ENCODE measurements at regions not wholly inside any gene's neighbourhood (a gene's known extent, or its start where the extent isn't known, plus 50 kb on each side); places are given as distances from the start of the nearest gene placed in this dataset.

DNA sequence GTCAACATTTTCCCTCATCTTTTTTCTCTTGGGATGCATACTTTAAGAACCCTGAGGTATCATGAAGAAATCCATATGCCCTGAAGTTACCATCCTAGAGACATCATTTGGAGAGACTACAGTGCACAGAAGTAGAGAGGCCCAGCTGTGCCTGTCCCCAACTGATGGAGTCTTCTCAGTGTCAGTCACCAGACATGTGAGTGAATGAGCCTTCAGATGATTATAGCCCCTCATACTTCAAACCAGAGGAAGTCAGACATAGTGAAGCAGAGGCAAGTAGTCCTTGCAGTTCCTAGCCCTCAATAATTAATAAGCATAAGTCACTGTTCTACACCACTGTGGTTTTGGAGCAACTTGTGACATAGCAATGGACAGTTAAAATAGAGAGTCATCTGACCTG lies 194.4 kb upstream of the ITGA4 start:
- Histone ChIP-seq H3K27ac (ENCODE audit: insufficient read depth, low read length) (no peak overlapping the region), H3K36me3 (ENCODE audit: control insufficient read depth, insufficient read depth, low read length) (no peaks in the 10 kb centered on the region), H2BK5ac (ENCODE audit: low read depth, low read length, poor library complexity, severe bottlenecking) (no peak overlapping the region), H3K9me3 (ENCODE audit: control insufficient read depth, insufficient read depth, low read length) (no peaks in the 10 kb centered on the region), H2AK5ac (ENCODE audit: low read depth, low read length) (no peak overlapping the region), H4K20me1 (ENCODE audit: insufficient read depth, low read length) (no peaks in the 10 kb centered on the region), H2BK120ac (ENCODE audit: low read depth, low read length) (no peak overlapping the region), H3K4me1 (ENCODE audit: control insufficient read depth, insufficient read depth, low read length) (no peaks in the 10 kb centered on the region), H3K9me1 (ENCODE audit: insufficient read depth, low read length) (no peaks in the 10 kb centered on the region), H4K91ac (ENCODE audit: insufficient read depth, low read depth, low read length) (no peak overlapping the region), H2BK15ac (ENCODE audit: low read depth, low read length) (no peak overlapping the region), H3K79me1 (ENCODE audit: low read depth in 1 of 2, low read length in 2 of 2) (no peaks in the 10 kb centered on the region), H3K4me3 (ENCODE audit: insufficient read depth, low read depth, low read length) (no peak overlapping the region), H3K4me2 (ENCODE audit: low read depth, low read length) (no peak overlapping the region), H3K14ac (replicated peaks; ENCODE audit: low read depth, low read length) (no peak overlapping the region), H4K5ac (ENCODE audit: low read depth, low read length) (no peak overlapping the region), H3K56ac (ENCODE audit: extremely low read depth, insufficient read depth, low read length) (no peak overlapping the region), H2BK20ac (ENCODE audit: low read depth, low read length) (no peak overlapping the region), H2AK9ac (replicated peaks; ENCODE audit: low read depth, low read length, poor library complexity) (no peak overlapping the region), H2AFZ (replicated peaks; ENCODE audit: low read length, poor library complexity) (no peak overlapping the region), H3K4ac (ENCODE audit: low read depth, low read length) (no peak overlapping the region), H3K27me3 (ENCODE audit: control insufficient read depth, insufficient read depth, low read length) (no peaks in the 10 kb centered on the region; the same call in 1 of the 2 replicates), H3K18ac (ENCODE audit: low read depth, low read length) (no peak overlapping the region), H3K9ac (ENCODE audit: low read depth, low read length) (no peak overlapping the region), H4K8ac (ENCODE audit: low read depth in 2 of 2, low read length in 2 of 2) (no peak overlapping the region), H3K23ac (ENCODE audit: low read depth, low read length) (no peak overlapping the region)
- in situ Hi-C loops (cut with MboI; ENCODE audit: low sequenced_read_pairs): no loop called here
- CTCF ChIA-PET: no interaction called here
- intact Hi-C loops (cut with micrococcal nuclease): no loop called here
- TF ChIP-seq, protein P1, sequence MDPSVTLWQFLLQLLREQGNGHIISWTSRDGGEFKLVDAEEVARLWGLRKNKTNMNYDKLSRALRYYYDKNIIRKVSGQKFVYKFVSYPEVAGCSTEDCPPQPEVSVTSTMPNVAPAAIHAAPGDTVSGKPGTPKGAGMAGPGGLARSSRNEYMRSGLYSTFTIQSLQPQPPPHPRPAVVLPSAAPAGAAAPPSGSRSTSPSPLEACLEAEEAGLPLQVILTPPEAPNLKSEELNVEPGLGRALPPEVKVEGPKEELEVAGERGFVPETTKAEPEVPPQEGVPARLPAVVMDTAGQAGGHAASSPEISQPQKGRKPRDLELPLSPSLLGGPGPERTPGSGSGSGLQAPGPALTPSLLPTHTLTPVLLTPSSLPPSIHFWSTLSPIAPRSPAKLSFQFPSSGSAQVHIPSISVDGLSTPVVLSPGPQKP (IDR thresholded peaks at IDR 0.05; ENCODE audit: borderline replicate concordance, low read depth, low read length): no peak
- TF ChIP-seq RCOR1 (IDR thresholded peaks at IDR 0.05; ENCODE audit: insufficient replicate concordance, low read length): no peak
- TF ChIP-seq SMC3 (IDR thresholded peaks at IDR 0.05; ENCODE audit: low read depth, low read length): no peak
- TF ChIP-seq, protein P2, sequence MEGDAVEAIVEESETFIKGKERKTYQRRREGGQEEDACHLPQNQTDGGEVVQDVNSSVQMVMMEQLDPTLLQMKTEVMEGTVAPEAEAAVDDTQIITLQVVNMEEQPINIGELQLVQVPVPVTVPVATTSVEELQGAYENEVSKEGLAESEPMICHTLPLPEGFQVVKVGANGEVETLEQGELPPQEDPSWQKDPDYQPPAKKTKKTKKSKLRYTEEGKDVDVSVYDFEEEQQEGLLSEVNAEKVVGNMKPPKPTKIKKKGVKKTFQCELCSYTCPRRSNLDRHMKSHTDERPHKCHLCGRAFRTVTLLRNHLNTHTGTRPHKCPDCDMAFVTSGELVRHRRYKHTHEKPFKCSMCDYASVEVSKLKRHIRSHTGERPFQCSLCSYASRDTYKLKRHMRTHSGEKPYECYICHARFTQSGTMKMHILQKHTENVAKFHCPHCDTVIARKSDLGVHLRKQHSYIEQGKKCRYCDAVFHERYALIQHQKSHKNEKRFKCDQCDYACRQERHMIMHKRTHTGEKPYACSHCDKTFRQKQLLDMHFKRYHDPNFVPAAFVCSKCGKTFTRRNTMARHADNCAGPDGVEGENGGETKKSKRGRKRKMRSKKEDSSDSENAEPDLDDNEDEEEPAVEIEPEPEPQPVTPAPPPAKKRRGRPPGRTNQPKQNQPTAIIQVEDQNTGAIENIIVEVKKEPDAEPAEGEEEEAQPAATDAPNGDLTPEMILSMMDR (conservative IDR thresholded peaks at IDR 0.05; ENCODE audit: low read depth, low read length): no peak
- TF ChIP-seq RAD21 (IDR thresholded peaks at IDR 0.05; ENCODE audit: low read length): no peak
- TF ChIP-seq POLR2A (IDR thresholded peaks at IDR 0.05; ENCODE audit: low read depth, low read length): no peak
- no peak for TF ChIP-seq CHD1 (IDR thresholded peaks at IDR 0.05; ENCODE audit: low read depth, low read length)
- TF ChIP-seq RFX5 (IDR thresholded peaks at IDR 0.05; ENCODE audit: low read depth, low read length): no peak
- no peak for TF ChIP-seq FOS (IDR thresholded peaks at IDR 0.05; ENCODE audit: low read depth, low read length)
- no peak for TF ChIP-seq MXI1 (IDR thresholded peaks at IDR 0.05; ENCODE audit: borderline replicate concordance, low read depth, low read length)
- POLR2A ChIA-PET (ENCODE audit: unreplicated experiment): no interaction called here
- ATAC-seq (ENCODE audit: low read depth) (no peak), DNase-seq (no peak)
- dilution Hi-C loops (cut with HindIII; ENCODE audit: low sequenced_read_pairs, unreplicated experiment): no loop called here
- BruUV-seq (replicated peaks): no TSS peak
